BLaER1 treated with 17β-estradiol and CSF1 and Interleukin-3, amounts not matched to agents 10 nM and 100 nM (cell line): ENCODE measurements at regions not wholly inside any gene's neighbourhood (a gene's known extent, or its start where the extent isn't known, plus 50 kb on each side); places are given as distances from the start of the nearest gene placed in this dataset.

Experiments used
- H3K27ac ChIP-seq, 11 experiments: shearing (Covaris generic); formaldehyde crosslinking; 2 replicates each; pipeline ENCODE4 v1.8.1; 2022
- H3K27me3 ChIP-seq, 11 experiments: shearing (Covaris generic); formaldehyde crosslinking; 2 replicates each; pipeline ENCODE4 v1.8.1; 2022
- H3K36me3 ChIP-seq, 11 experiments: shearing (Covaris generic); formaldehyde crosslinking; 2 replicates each; pipeline ENCODE4 v1.8.1; 2022
- H3K4me1 ChIP-seq, 10 experiments: shearing (Covaris generic); formaldehyde crosslinking; 2 replicates each; pipeline ENCODE4 v1.8.1; 2022
- H3K4me2 ChIP-seq, 11 experiments: shearing (Covaris generic); formaldehyde crosslinking; 2 replicates each; pipeline ENCODE4 v1.8.1; 2022
- H3K4me3 ChIP-seq, 10 experiments: shearing (Covaris generic); formaldehyde crosslinking; 2 replicates each; pipeline ENCODE4 v1.8.1; 2022
- H3K9ac ChIP-seq, 11 experiments: shearing (Covaris generic); formaldehyde crosslinking; 2 replicates each; pipeline ENCODE4 v1.8.1; 2022
- H3K9me3 ChIP-seq, 11 experiments: shearing (Covaris generic); formaldehyde crosslinking; replicated peaks in 1 of 11; 2 replicates each; pipeline ENCODE4 v1.8.1; 2022
- H4K20me1 ChIP-seq, 11 experiments: shearing (Covaris generic); formaldehyde crosslinking; 2 replicates each; pipeline ENCODE4 v1.8.1; 2022
- Cebpa-rat ChIP-seq, 11 experiments: shearing (Covaris generic); IDR thresholded peaks; 2 replicates each; pipeline ENCODE4 v1.8.1; 2022

DNA sequence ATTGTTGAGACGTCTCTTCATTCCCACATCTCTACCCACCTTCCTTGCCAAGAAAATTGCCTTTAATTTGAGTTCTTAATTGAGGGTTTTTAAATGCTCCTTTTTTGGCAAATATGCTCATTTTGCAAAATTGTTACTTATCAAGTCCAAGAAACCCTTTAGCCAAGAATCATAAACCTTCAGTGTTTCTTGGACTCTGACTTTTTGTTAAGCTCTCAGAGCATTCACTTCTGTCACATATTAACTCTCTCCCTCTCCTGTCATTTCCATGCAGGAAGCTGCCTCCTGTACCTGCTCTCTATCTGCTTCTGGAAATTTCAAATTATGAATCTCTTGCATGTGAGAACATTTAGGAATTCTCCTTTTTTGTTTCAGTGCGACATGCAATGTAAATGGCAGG lies 100.0 kb upstream of the PIEZO2 start:
- Histone ChIP-seq H3K9ac (no peak overlapping the region), H3K4me3 (no peak overlapping the region), H3K27me3 (no peaks in the 10 kb centered on the region), H3K27ac (no peak overlapping the region), H4K20me1 (no peaks in the 10 kb centered on the region), H3K4me2 (peak overlapping the region in 5 of 11 experiments; percentile 25 to 47 (median 30); a peak in 9 of 22 replicates), H3K36me3 (no peaks in the 10 kb centered on the region), H3K9me3 (peaks cover 0 to 11% (median 7%) of the 10 kb centered on the region in 11 experiments; a peak in 6 of 22 replicates), H3K4me1 (peaks cover 0 to 18% (median 11%) of the 10 kb centered on the region in 10 experiments; a peak in 15 of 20 replicates)
- TF ChIP-seq Cebpa-rat (IDR thresholded peaks at IDR 0.05) = no peak

DNA sequence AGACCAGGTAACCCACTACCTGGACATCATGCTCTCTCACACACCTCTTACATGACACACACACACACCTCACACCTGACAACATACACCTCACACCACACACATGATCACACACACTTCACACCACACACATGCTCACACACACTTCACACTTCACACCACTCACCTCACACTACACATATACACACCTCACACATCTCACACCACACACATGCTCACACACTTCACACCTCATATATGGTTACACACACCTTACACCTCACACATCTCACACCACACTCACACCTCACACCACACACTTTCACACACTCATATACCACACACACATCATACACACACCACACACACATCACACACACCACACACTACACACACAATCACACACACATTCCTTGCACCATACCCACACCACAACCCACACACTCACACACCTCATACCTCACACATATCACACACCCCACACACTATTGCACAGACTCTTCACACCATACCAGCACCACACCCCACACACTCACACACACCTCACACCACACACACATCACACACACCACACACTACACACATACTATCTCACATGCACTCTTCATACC lies 98.1 kb upstream of the PIEZO2 start:
- H3K36me3 ChIP-seq = no peaks in the 10 kb centered on the region
- no peaks in the 10 kb centered on the region for H3K27me3 ChIP-seq
- no peak for TF ChIP-seq Cebpa-rat (IDR thresholded peaks at IDR 0.05)
- peaks cover 0 to 11% (median 7%) of the 10 kb centered on the region in 11 experiments; a peak in 6 of 22 replicates for H3K9me3 ChIP-seq
- H3K9ac ChIP-seq = no peak overlapping the region
- H3K4me1 ChIP-seq = peaks cover 0 to 15% (median 11%) of the 10 kb centered on the region in 10 experiments; a peak in 15 of 20 replicates
- H3K27ac ChIP-seq = no peak overlapping the region
- no peak overlapping the region for H3K4me3 ChIP-seq
- H4K20me1 ChIP-seq = no peaks in the 10 kb centered on the region
- H3K4me2 ChIP-seq = no peak overlapping the region

DNA sequence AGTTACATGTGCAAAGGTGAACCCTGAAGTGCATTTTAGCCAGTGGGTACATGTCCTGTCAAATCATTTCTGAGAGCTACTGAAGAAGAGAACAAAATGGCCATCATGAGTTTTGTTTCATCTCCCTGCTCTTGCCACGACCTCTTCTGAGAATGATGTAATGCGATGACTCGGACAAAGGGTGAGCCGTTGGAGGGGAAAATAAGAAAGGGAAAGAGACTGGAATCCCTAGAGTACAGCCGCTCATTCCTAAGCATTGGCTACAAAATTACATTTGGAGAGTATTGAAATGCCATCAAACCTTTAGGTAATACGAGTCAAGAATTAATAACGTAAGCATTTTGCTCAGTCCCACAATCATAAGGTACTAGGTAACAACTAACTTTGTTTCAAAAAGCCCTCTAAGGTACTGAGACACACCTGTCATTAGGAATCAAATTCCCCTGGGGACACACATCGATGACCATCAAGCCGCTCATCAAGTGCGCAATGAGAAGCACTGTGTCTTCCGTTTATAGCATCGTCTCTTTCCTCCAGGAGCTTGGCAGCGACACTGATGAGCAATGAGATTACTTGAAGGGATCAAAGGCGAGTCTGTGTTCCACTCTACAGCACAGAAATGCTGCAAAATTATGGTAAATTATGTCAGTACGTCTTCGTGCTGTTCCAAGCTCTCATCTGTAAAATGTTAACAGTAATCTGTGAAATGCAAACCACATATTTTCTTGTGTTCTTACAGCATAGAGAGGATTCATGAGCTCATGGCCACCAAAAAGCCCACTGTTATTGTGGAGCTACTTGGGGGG lies 97.3 kb upstream of the PIEZO2 start:
- Histone ChIP-seq H3K9ac (no peak overlapping the region), H3K27ac (no peak overlapping the region), H3K36me3 (no peaks in the 10 kb centered on the region), H3K4me2 (no peak overlapping the region), H3K4me3 (no peak overlapping the region), H3K9me3 (peaks cover 0 to 11% (median 7%) of the 10 kb centered on the region in 11 experiments; a peak in 6 of 22 replicates), H3K4me1 (peaks cover 0 to 12% (median 8%) of the 10 kb centered on the region in 10 experiments; a peak in 14 of 20 replicates), H4K20me1 (no peaks in the 10 kb centered on the region), H3K27me3 (no peaks in the 10 kb centered on the region)
- TF ChIP-seq Cebpa-rat (IDR thresholded peaks at IDR 0.05) = no peak

DNA sequence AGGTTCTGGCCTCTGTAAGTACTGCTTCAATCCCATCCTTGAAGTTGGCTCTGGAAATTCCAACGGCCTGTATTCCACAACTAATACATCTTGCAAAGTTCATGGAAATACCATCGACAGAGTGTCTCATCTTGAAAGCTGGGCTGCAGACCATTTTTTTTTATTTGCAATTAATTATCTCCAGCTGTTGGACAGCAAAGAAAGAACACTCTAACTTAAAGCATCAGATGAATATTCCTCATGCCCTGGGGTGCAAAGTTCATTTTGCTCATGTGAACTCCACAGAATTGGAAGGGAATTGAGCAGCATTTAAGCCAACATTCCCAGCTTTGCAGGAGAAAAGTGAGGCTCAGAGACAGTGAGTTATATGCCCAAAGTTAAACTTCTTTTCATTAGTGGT lies 96.5 kb upstream of the PIEZO2 start:
- Histone ChIP-seq H3K27me3 (no peaks in the 10 kb centered on the region), H3K4me2 (no peak overlapping the region)

DNA sequence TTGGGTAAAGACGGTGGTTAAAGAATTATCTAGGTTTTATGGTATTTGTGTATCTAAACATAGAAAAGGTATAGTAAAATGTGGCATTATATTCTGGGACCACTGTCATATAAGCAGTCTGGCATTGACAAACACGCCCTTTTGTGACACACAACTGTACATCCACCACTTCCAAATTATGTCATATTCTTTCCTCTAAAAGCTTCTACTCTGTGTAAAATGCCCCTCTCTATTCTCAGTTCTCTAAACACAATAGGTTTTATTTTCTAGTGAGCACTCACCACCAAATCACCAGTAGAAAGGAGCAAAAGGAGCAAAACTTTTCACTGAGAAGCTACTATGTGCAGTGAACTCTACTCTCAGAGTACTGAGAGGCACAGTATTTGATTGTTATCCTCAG lies 88.1 kb upstream of the PIEZO2 start:
- Histone ChIP-seq H3K36me3 (no peaks in the 10 kb centered on the region), H3K27me3 (no peaks in the 10 kb centered on the region), H3K27ac (peak overlapping the region in 4 of 11 experiments; percentile 36 to 72 (median 57); a peak in 7 of 22 replicates), H3K4me3 (no peak overlapping the region), H3K4me1 (peaks cover 7 to 26% (median 16%) of the 10 kb centered on the region in 10 experiments; a peak in 19 of 20 replicates), H3K9me3 (no peaks in the 10 kb centered on the region), H3K9ac (peak overlapping the region in 1 of 11 experiments; percentile 19; a peak in 1 of 22 replicates), H3K4me2 (peak overlapping the region in 10 of 11 experiments; percentile 35 to 78 (median 62); a peak in 16 of 22 replicates), H4K20me1 (no peaks in the 10 kb centered on the region)
- no peak for TF ChIP-seq Cebpa-rat (IDR thresholded peaks at IDR 0.05)

More for the DNA sequence above, 96.5 kb upstream of the PIEZO2 start:
- no peaks in the 10 kb centered on the region for H3K36me3 ChIP-seq
- H4K20me1 ChIP-seq = no peaks in the 10 kb centered on the region
- peaks cover 0 to 11% (median 7%) of the 10 kb centered on the region in 11 experiments; a peak in 6 of 22 replicates for H3K9me3 ChIP-seq
- peaks cover 0 to 12% (median 3%) of the 10 kb centered on the region in 10 experiments; a peak in 6 of 20 replicates for H3K4me1 ChIP-seq
- no peak for TF ChIP-seq Cebpa-rat (IDR thresholded peaks at IDR 0.05)
- no peak overlapping the region for H3K9ac ChIP-seq
- H3K27ac ChIP-seq = no peak overlapping the region
- no peak overlapping the region for H3K4me3 ChIP-seq

DNA sequence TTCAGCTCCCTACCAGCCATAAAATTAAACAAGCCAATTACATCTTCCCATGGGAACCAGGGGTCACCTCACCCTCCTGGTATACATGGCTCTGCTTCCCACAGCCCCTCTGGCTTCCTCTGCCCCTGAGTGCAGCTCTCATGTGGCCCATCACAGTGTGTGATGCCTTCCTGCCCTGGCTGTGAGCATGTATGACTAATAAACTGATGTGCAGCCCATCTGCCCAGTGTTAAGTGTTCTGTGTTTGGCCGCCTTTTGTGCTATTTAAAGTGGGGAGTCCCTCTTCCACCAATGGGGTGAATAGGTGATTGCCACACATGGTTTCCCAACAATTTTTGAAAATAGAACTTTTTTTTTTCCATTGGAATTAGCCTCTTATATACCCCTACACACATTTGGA lies 87.7 kb upstream of the PIEZO2 start:
- peak overlapping the region in 10 of 11 experiments; percentile 35 to 78 (median 62); a peak in 20 of 22 replicates for H3K4me2 ChIP-seq
- no peak overlapping the region for H3K9ac ChIP-seq

DNA sequence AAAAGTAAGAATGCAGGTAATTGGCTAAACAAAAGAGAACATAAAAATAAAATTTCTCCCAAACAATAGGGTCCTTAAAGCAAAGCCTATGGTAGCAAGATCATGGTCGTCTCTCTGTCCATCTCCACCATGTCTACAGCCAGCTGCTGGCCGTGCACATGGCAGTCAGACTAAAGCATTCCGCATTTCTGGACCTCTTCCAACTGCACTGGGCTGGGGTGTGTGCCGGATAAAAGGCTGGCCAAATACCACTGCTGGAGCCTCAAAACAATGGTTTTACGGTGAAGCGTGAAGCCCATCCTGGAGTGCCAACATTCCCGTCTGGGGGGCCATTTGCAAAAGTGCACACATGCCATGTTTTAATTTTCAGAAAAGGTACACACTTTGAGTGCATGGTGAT lies 74.8 kb upstream of the PIEZO2 start:
- Histone ChIP-seq H3K9ac (no peak overlapping the region), H3K9me3 (peaks cover 0 to 9% (median 0%) of the 10 kb centered on the region in 11 experiments; a peak in 1 of 22 replicates), H3K27me3 (no peaks in the 10 kb centered on the region), H3K27ac (no peak overlapping the region), H3K4me3 (no peak overlapping the region), H3K36me3 (no peaks in the 10 kb centered on the region), H4K20me1 (no peaks in the 10 kb centered on the region), H3K4me2 (no peak overlapping the region), H3K4me1 (peaks cover 0 to 2% (median 0%) of the 10 kb centered on the region in 10 experiments; a peak in 6 of 20 replicates)
- no peak for TF ChIP-seq Cebpa-rat (IDR thresholded peaks at IDR 0.05)

More for the DNA sequence above, 87.7 kb upstream of the PIEZO2 start:
- H3K9me3 ChIP-seq = no peaks in the 10 kb centered on the region
- peak overlapping the region in 4 of 11 experiments; percentile 35 to 72 (median 57); a peak in 7 of 22 replicates for H3K27ac ChIP-seq
- H3K4me1 ChIP-seq = peaks cover 7 to 26% (median 16%) of the 10 kb centered on the region in 10 experiments; a peak in 19 of 20 replicates
- TF ChIP-seq Cebpa-rat (IDR thresholded peaks at IDR 0.05) = peak in 1 of 11 experiments; percentile 24; a peak in 1 of 22 replicates
- no peaks in the 10 kb centered on the region for H4K20me1 ChIP-seq
- no peaks in the 10 kb centered on the region for H3K36me3 ChIP-seq
- no peaks in the 10 kb centered on the region for H3K27me3 ChIP-seq
- H3K4me3 ChIP-seq = no peak overlapping the region

DNA sequence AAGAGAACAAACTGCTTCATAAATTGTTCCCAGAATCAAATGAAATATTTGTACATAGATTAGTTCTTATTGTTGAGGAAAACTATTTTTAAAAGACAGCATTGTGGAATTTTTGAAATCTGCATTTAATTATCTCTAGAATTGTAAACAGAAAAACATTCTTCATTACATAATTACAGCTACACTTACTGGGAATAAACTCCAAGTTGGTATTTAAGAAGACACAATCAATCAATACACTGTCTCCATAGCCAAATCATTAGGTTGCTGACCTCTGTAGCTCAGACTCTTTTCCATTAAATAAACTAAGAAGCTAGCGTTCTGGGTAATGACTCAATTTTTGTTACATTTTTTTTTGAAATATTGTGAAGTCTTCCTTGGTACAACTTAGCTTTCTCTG lies 70.2 kb upstream of the PIEZO2 start:
- no peaks in the 10 kb centered on the region for H3K36me3 ChIP-seq
- peaks cover 0 to 4% (median 0%) of the 10 kb centered on the region in 11 experiments; a peak in 1 of 22 replicates for H3K9me3 ChIP-seq
- H3K4me2 ChIP-seq = no peak overlapping the region; a peak in 2 of 22 replicates
- no peaks in the 10 kb centered on the region for H4K20me1 ChIP-seq
- H3K4me1 ChIP-seq = peaks cover 0 to 6% (median 4%) of the 10 kb centered on the region in 10 experiments; a peak in 7 of 20 replicates
- H3K27me3 ChIP-seq = no peaks in the 10 kb centered on the region
- no peak overlapping the region for H3K27ac ChIP-seq
- no peak overlapping the region for H3K4me3 ChIP-seq
- no peak overlapping the region for H3K9ac ChIP-seq
- TF ChIP-seq Cebpa-rat (IDR thresholded peaks at IDR 0.05) = no peak

DNA sequence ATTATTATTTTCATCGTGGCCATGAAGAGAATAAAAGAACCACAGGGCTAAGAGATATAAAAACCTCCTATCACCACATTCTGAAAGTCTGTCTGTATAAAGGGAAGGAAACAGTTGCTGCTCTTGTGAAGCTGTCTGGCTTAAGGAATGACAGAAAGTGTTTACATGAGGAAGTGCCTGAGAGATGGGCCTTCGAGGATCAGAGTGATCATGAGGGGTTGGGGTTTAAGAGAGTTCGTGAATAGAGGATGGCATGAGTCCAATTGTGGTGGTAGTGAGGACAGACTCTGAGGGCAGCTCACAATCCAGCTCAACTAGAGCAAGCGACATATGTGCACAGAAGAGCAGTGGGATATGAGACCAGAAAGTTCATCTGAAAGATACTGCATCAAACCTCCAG lies 65.8 kb upstream of the PIEZO2 start:
- Histone ChIP-seq H3K4me3 (no peak overlapping the region), H3K36me3 (no peaks in the 10 kb centered on the region), H3K4me1 (peaks cover 0 to 6% (median 4%) of the 10 kb centered on the region in 10 experiments; a peak in 7 of 20 replicates), H3K27ac (no peak overlapping the region), H4K20me1 (no peaks in the 10 kb centered on the region), H3K9ac (no peak overlapping the region), H3K27me3 (no peaks in the 10 kb centered on the region), H3K9me3 (no peaks in the 10 kb centered on the region), H3K4me2 (no peak overlapping the region)
- no peak for TF ChIP-seq Cebpa-rat (IDR thresholded peaks at IDR 0.05)
